H9 (cell line): ENCODE measurements at regions not wholly inside any gene's neighbourhood (a gene's known extent, or its start where the extent isn't known, plus 50 kb on each side); places are given as distances from the start of the nearest gene placed in this dataset.

ENCODE experiments used
- DNase-seq: peaks from one replicate; pipeline ENCODE4 v3.0.0-alpha.2; 2017
- H2AFZ ChIP-seq: one replicate; pipeline ENCODE4 v1.6.1; 2013; ENCODE audit warnings: mild to moderate bottlenecking, low read length, control low read depth, moderate library complexity
- H2AK5ac ChIP-seq: 2 replicates; pipeline ENCODE4 v1.6.1; 2013; ENCODE audit warnings: low read length, control low read depth, mixed read lengths; ENCODE audit not compliant: insufficient read length
- H2BK120ac ChIP-seq: one replicate; pipeline ENCODE4 v1.6.1; 2013; ENCODE audit warnings: low read depth, mild to moderate bottlenecking, low read length, control low read depth, inconsistent platforms; ENCODE audit not compliant: poor library complexity, severe bottlenecking
- H2BK12ac ChIP-seq: 2 replicates; pipeline ENCODE4 v1.6.1; 2013; ENCODE audit warnings: low read length, control low read depth, mixed read lengths, low read depth; ENCODE audit not compliant: insufficient read length
- H2BK15ac ChIP-seq: 2 replicates; pipeline ENCODE4 v1.6.1; 2013; ENCODE audit warnings: low read depth, low read length, control low read depth
- H2BK20ac ChIP-seq: one replicate; pipeline ENCODE4 v1.6.1; 2013; ENCODE audit warnings: low read depth, mild to moderate bottlenecking, low read length, control low read depth, inconsistent platforms; ENCODE audit not compliant: poor library complexity, severe bottlenecking
- H2BK5ac ChIP-seq: 2 replicates; pipeline ENCODE4 v1.6.1; 2013; ENCODE audit warnings: low read length, control low read depth, mixed read lengths; ENCODE audit not compliant: insufficient read length
- H3K14ac ChIP-seq: 2 replicates; pipeline ENCODE4 v1.6.1; 2013; ENCODE audit warnings: low read length, control low read depth; ENCODE audit not compliant: insufficient read depth
- H3K18ac ChIP-seq: 2 replicates; pipeline ENCODE4 v1.6.1; 2013; ENCODE audit warnings: low read depth, mild to moderate bottlenecking, mixed read lengths, low read length, control low read depth; ENCODE audit not compliant: insufficient read length
- H3K23ac ChIP-seq: 2 replicates; pipeline ENCODE4 v1.6.1; 2013; ENCODE audit warnings: low read length, control low read depth, mixed read lengths, low read depth; ENCODE audit not compliant: insufficient read length
- H3K23me2 ChIP-seq: 2 replicates; pipeline ENCODE4 v1.6.1; 2013; ENCODE audit warnings: low read depth, mild to moderate bottlenecking, mixed read lengths, low read length, control low read depth; ENCODE audit not compliant: insufficient read length, poor library complexity, severe bottlenecking
- H3K27ac ChIP-seq: 2 replicates; pipeline ENCODE4 v1.5.1; 2013; ENCODE audit warnings: low read length, control low read depth, mixed read lengths, low read depth; ENCODE audit not compliant: insufficient read length
- H3K27me3 ChIP-seq: 2 replicates; pipeline ENCODE4 v1.6.1; 2013; ENCODE audit warnings: low read length, control low read depth, inconsistent platforms; ENCODE audit not compliant: insufficient read depth
- H3K4ac ChIP-seq: 2 replicates; pipeline ENCODE4 v1.6.1; 2013; ENCODE audit warnings: low read depth, mild to moderate bottlenecking, control low read depth, inconsistent platforms, low read length, moderate library complexity
- H3K4me1 ChIP-seq: 2 replicates; pipeline ENCODE4 v1.6.1; 2013; ENCODE audit warnings: low read length, control low read depth, inconsistent platforms; ENCODE audit not compliant: insufficient read depth
- H3K4me2 ChIP-seq: 2 replicates; pipeline ENCODE4 v1.6.1; 2013; ENCODE audit warnings: low read length, control low read depth, mixed read lengths; ENCODE audit not compliant: insufficient read length, insufficient read depth
- H3K56ac ChIP-seq: 2 replicates; pipeline ENCODE4 v1.6.1; 2013; ENCODE audit warnings: low read depth, mild to moderate bottlenecking, mixed read lengths, low read length, control low read depth; ENCODE audit not compliant: insufficient read length
- H3K79me1 ChIP-seq: 2 replicates; pipeline ENCODE4 v1.6.1; 2013; ENCODE audit warnings: low read depth, mild to moderate bottlenecking, moderate library complexity, low read length, control low read depth, inconsistent platforms; ENCODE audit not compliant: insufficient read depth, poor library complexity, severe bottlenecking
- H3K79me2 ChIP-seq: 2 replicates; pipeline ENCODE4 v1.6.1; 2013; ENCODE audit warnings: low read length, control low read depth, inconsistent platforms; ENCODE audit not compliant: insufficient read depth
- H3K9ac ChIP-seq: 2 replicates; pipeline ENCODE4 v1.6.1; 2013; ENCODE audit warnings: low read length, control low read depth, mixed read lengths; ENCODE audit not compliant: insufficient read length; ENCODE audit errors: extremely low read depth
- H3K9me3 ChIP-seq: one replicate; pipeline ENCODE4 v1.6.1; 2013; ENCODE audit warnings: low read depth, low read length, inconsistent platforms; ENCODE audit not compliant: control insufficient read depth
- H3T11ph ChIP-seq: one replicate; pipeline ENCODE4 v1.6.1; 2013; ENCODE audit warnings: mild to moderate bottlenecking, low read length, control low read depth, inconsistent platforms
- H4K20me1 ChIP-seq: one replicate; pipeline ENCODE4 v1.6.1; 2013; ENCODE audit not compliant: control insufficient read depth, insufficient read length, insufficient read depth
- H4K5ac ChIP-seq: 2 replicates; pipeline ENCODE4 v1.6.1; 2013; ENCODE audit warnings: low read depth, mild to moderate bottlenecking, mixed read lengths, low read length, control low read depth; ENCODE audit not compliant: insufficient read length
- H4K8ac ChIP-seq: replicated peaks from 2 replicates; pipeline ENCODE4 v1.6.1; 2013; ENCODE audit warnings: low read length, control low read depth, mixed read lengths, low read depth; ENCODE audit not compliant: insufficient read length
- H4K91ac ChIP-seq: 2 replicates; pipeline ENCODE4 v1.6.1; 2013; ENCODE audit warnings: low read depth, mild to moderate bottlenecking, moderate library complexity, mixed read lengths, low read length, control low read depth; ENCODE audit not compliant: insufficient read length
- H3K27ac Mint-ChIP-seq, 3 experiments: 2 replicates in 2 of 3; 3 replicates in 1 of 3; pipeline ENCODE4 v1.8.0; 2020 to 2021; ENCODE audit warnings: mixed read lengths in 3 of 3, mild to moderate bottlenecking in 1 of 3, moderate library complexity in 1 of 3
- H3K27me3 Mint-ChIP-seq: 2 replicates; pipeline ENCODE4 v1.8.0; 2021; ENCODE audit warnings: low read depth, mild to moderate bottlenecking, moderate library complexity, mixed read lengths
- H3K36me3 Mint-ChIP-seq, 3 experiments: 2 replicates in 2 of 3; 3 replicates in 1 of 3; pipeline ENCODE4 v1.8.0; 2020 to 2021; ENCODE audit warnings: low read depth in 3 of 3, mixed read lengths in 3 of 3; ENCODE audit not compliant: insufficient read depth in 1 of 3
- H3K4me1 Mint-ChIP-seq, 2 experiments: 2 replicates each; pipeline ENCODE4 v1.8.0; 2020; ENCODE audit warnings: mixed read lengths in 2 of 2
- H3K4me3 Mint-ChIP-seq, 2 experiments: 2 replicates in 1 of 2; 3 replicates in 1 of 2; pipeline ENCODE4 v1.8.0; 2020 to 2021; ENCODE audit warnings: mild to moderate bottlenecking in 2 of 2, mixed read lengths in 2 of 2, moderate library complexity in 1 of 2
- H3K9me3 Mint-ChIP-seq, 2 experiments: 2 replicates in 1 of 2; 3 replicates in 1 of 2; pipeline ENCODE4 v1.8.0; 2020; ENCODE audit warnings: mild to moderate bottlenecking in 2 of 2, mixed read lengths in 2 of 2, moderate library complexity in 1 of 2
- WGBS: extraction: QIAGEN DNeasy Blood & Tissue Kit; methylation state at CpG from one replicate; pipeline ENCODE4 v1.1.7; 2013; ENCODE audit warnings: missing lambda C conversion rate, low lambda C conversion rate, mixed read lengths; ENCODE audit not compliant: insufficient read length; ENCODE audit errors: extremely low coverage; 5-methylcytosine and 5-hydroxymethylcytosine counted together
- TF ChIP-seq, protein P1 (sequence below): fragments of 200-600 bp; sonication (generic); conservative IDR thresholded peaks from 3 replicates; pipeline ENCODE4 v1.8.0; 2021; ENCODE audit warnings: antibody characterized with exemption, mild to moderate bottlenecking

DNA sequence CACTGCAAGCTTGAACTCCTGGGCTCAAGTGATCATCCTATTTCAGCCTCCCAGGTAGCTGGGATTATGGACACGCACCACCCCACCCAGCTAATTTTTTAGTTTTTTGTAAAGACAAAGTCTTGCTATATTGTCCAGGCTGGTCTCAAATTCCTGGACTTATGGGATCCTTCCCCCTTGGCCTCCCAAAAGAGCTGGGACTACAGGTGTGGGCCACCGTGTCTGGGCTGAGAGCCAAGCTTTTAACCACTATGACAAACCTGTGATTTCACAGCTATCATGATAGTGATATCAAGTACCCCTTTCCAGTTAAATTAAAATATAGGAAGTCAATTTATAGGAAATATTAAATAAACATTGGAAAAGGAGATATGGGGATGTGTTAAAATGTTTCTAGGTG is 74.6 kb upstream of the IRX6 start:
- Histone ChIP-seq H2BK15ac (no peak overlapping the region), H3K27ac (no peak overlapping the region), H2BK12ac (no peak overlapping the region), H2AK5ac (no peak overlapping the region), H3K23ac (no peak overlapping the region), H3K4me2 (no peak overlapping the region), H3K9me3 (no peaks in the 10 kb centered on the region), H3K79me2 (no peaks in the 10 kb centered on the region), H3K14ac (no peak overlapping the region), H2AFZ (no peak overlapping the region), H4K8ac (no peak overlapping the region), H3K4ac (no peak overlapping the region), H3K27me3 (no peaks in the 10 kb centered on the region), H2BK20ac (no peak overlapping the region), H3K4me1 (peaks cover 4% of the 10 kb centered on the region; the same call in 1 of the 2 replicates), H3K23me2 (no peaks in the 10 kb centered on the region), H3T11ph (no peak overlapping the region), H3K79me1 (no peaks in the 10 kb centered on the region), H4K20me1 (no peaks in the 10 kb centered on the region), H3K9ac (no peak overlapping the region), H4K5ac (no peak overlapping the region), H2BK120ac (no peak overlapping the region), H2BK5ac (no peak overlapping the region), H3K18ac (no peak overlapping the region), H4K91ac (no peak overlapping the region), H3K56ac (no peak overlapping the region)
- no peak overlapping the region for H3K27ac Mint-ChIP-seq
- peaks cover 10 to 20% of the 10 kb centered on the region in 2 experiments for H3K4me1 Mint-ChIP-seq
- WGBS = no CpG with 5 or more reads among the region's 2 CpGs
- no peak for DNase-seq
- peaks cover 2 to 8% of the 10 kb centered on the region in 2 experiments; a peak in 3 of 5 replicates for H3K9me3 Mint-ChIP-seq
- H3K27me3 Mint-ChIP-seq = peaks cover 2% of the 10 kb centered on the region
- TF ChIP-seq, protein P1, sequence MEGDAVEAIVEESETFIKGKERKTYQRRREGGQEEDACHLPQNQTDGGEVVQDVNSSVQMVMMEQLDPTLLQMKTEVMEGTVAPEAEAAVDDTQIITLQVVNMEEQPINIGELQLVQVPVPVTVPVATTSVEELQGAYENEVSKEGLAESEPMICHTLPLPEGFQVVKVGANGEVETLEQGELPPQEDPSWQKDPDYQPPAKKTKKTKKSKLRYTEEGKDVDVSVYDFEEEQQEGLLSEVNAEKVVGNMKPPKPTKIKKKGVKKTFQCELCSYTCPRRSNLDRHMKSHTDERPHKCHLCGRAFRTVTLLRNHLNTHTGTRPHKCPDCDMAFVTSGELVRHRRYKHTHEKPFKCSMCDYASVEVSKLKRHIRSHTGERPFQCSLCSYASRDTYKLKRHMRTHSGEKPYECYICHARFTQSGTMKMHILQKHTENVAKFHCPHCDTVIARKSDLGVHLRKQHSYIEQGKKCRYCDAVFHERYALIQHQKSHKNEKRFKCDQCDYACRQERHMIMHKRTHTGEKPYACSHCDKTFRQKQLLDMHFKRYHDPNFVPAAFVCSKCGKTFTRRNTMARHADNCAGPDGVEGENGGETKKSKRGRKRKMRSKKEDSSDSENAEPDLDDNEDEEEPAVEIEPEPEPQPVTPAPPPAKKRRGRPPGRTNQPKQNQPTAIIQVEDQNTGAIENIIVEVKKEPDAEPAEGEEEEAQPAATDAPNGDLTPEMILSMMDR = no peak
- H3K36me3 Mint-ChIP-seq = peaks cover 0 to 4% (median 1%) of the 10 kb centered on the region in 3 experiments; a peak in 2 of 7 replicates
- H3K4me3 Mint-ChIP-seq = no peak overlapping the region
